Epithelial cell of esophagus (primary cell): ENCODE measurements at regions not wholly inside any gene's neighbourhood (a gene's known extent, or its start where the extent isn't known, plus 50 kb on each side); places are given as distances from the start of the nearest gene placed in this dataset.

ENCODE experiments used
- DNase-seq: peaks from one replicate; pipeline ENCODE4 v3.0.0; 2010; ENCODE audit warnings: low read depth
- H3K4me3 ChIP-seq: 2 replicates; pipeline ENCODE4 v1.5.1; 2011; ENCODE audit warnings: mild to moderate bottlenecking, low read length, control low read depth
- TF ChIP-seq, protein P1 (sequence below): IDR thresholded peaks from 2 replicates; pipeline ENCODE4 v1.5.1; 2011; ENCODE audit warnings: low read depth, mild to moderate bottlenecking, low read length, control low read depth, inconsistent platforms; ENCODE audit not compliant: insufficient read depth; ENCODE audit errors: missing control alignments

- no peak overlapping the region for H3K4me3 ChIP-seq
- TF ChIP-seq, protein P1, sequence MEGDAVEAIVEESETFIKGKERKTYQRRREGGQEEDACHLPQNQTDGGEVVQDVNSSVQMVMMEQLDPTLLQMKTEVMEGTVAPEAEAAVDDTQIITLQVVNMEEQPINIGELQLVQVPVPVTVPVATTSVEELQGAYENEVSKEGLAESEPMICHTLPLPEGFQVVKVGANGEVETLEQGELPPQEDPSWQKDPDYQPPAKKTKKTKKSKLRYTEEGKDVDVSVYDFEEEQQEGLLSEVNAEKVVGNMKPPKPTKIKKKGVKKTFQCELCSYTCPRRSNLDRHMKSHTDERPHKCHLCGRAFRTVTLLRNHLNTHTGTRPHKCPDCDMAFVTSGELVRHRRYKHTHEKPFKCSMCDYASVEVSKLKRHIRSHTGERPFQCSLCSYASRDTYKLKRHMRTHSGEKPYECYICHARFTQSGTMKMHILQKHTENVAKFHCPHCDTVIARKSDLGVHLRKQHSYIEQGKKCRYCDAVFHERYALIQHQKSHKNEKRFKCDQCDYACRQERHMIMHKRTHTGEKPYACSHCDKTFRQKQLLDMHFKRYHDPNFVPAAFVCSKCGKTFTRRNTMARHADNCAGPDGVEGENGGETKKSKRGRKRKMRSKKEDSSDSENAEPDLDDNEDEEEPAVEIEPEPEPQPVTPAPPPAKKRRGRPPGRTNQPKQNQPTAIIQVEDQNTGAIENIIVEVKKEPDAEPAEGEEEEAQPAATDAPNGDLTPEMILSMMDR = no peak
- no peak for DNase-seq
These were observed 144.5 kb downstream of the MAF start for GRCh38 chr16:79456036-79456435.

DNA sequence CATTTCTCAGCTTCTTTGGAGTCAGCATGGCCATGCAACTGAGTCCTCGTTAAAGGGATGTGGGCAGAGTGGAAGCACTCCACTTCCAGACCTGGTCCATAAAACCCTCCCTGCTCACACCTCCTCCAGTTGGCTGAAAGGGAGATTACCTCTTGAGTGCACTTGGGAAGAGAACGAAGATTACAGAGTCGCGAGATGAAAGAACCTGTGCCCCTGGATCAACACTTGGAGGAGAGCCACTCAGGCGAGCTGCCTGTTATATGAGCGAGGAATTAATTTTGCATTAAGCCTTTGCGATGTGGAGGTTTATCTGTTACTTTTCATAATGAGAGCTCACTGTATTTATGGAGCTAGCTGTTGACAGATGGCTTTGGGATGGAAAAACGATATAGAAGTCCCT is 147.9 kb downstream of the MAF start:
- TF ChIP-seq, protein P1 = no peak
- no peak overlapping the region for H3K4me3 ChIP-seq
- no peak for DNase-seq

DNA sequence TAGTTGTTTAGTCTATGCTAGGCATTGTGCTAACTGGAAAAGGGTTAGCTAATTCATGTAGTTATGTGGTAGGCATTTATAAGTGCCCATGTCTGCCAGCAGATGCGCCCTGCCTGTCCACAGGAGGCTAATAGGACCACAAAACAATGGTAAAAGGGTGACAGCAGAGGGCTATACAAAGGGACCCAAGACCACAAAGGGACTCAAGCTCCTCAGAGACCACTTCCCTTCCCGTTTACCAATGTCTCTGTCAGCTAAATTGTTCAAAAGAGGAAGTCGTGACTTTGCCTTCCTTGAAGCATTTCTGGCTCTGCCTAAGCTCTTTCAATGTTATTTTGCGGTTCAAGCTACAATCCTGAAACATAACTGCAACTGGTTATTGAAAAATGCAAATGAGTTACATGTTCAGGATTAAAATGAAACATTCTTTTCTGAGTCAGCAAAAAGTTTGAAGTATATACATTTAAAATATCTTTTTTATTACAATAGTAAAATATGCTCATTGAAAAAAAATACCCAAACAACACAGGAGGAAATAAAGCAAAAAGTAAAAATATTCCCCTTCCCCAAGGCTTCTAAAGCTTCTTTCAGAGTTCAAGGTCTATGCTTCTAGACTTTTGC is 149.2 kb downstream of the MAF start:
- TF ChIP-seq, protein P1 = no peak
- DNase-seq = no peak

DNA sequence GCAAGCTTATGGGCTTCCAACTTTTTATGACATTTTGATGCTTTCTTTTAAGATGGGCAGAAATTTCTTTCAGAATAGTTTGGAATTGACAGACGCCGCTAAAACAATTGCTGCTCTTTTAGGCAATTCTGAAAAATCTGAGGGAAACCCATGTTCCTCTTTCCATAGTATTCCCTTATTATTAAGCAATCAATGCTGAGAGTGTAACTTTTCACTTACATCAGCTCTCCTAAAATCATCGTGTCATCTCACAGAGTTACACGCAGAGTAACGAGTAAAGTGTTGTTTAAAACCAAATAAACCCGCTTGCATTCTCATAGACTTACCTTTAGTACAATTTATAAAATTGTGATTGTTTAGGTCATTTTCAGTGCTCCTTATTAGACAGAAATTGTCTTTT is 150.6 kb downstream of the MAF start:
- TF ChIP-seq, protein P1 = no peak
- DNase-seq = no peak
- H3K4me3 ChIP-seq = no peak overlapping the region

More for the DNA sequence above, 149.2 kb downstream of the MAF start:
- no peak overlapping the region for H3K4me3 ChIP-seq

- no peak overlapping the region for H3K4me3 ChIP-seq
- TF ChIP-seq, protein P1 = no peak
- no peak for DNase-seq
These were observed 151.3 kb downstream of the MAF start for GRCh38 chr16:79449067-79449769.

DNA sequence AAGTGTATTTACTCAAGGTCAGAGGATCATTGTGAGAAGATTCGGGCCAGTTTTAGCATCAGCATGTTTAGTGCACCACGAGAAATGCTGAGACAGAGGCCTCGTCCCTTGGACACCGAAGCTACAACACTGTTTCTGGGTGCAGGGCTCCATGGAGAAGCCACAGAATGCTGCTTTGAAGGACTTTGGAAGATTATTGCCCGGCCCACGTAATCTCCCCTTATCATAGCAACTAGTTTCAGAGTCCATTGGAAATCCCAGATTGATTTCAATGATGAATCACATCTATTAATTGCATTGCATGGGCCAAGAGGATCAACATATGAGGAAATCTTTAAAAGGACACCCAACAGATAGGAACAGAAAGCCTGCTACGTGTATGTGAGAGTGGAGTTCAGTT is 156.0 kb downstream of the MAF start:
- TF ChIP-seq, protein P1 = no peak
- no peak for DNase-seq
- no peak overlapping the region for H3K4me3 ChIP-seq

- no peak overlapping the region for H3K4me3 ChIP-seq
- TF ChIP-seq, protein P1 = no peak
- DNase-seq = no peak
These were observed 160.6 kb downstream of the MAF start for GRCh38 chr16:79439901-79440300.
